ENCODE measurements at regions not wholly inside any gene's neighbourhood (a gene's known extent, or its start where the extent isn't known, plus 50 kb on each side); places are given as distances from the start of the nearest gene placed in this dataset.

DNA sequence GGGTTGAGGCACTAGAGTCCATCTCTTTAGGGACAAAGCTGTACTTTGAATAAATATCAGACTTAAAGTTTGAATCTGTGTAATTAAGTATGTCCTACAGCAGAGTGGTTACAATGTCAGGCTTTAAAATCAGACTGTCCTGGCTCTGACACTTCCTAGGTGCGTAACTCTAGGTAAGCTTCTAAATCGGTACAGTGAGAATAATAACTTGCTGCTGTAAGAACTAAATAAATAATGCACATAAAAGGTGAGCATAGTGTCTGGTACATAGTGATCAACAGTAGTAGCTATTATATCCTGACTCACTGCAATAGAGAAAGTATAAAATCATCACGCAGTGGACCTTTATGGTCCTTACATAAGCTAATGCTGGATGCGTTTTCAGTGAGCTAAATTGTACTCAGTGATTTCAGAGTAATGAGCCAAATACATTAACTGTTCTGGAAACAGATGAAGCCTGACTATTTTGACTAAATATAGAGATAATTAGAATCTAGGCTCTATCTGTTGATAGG is 72.2 kb upstream of the PDK4 start:
- DNase-seq (ENCODE audit: low read depth in 2 of 2), result no peak

DNA sequence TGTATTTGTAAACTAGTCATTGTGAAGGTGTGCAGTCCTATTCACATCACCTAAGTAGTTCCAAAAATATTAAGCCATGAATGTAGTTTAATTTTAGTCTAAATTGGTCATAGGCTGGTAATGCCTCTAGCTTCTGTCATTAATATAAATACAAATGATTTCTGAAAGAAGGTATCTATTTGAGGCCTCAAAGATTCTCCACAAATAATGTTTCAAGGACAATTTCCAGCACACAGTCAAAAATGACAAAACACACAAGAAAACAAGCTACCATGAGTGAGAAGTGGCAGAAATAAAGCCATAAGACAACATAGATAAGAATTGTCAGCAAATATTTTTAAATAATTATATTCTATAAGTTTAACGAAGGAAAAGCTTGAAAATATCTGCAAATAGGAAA is 66.7 kb upstream of the PDK4 start:
- no peak for DNase-seq (ENCODE audit: low read depth in 2 of 2)

- no peak for DNase-seq (ENCODE audit: low read depth in 2 of 2)
These were observed 63.7 kb upstream of the PDK4 start for GRCh38 chr7:95660023-95660434.

DNA sequence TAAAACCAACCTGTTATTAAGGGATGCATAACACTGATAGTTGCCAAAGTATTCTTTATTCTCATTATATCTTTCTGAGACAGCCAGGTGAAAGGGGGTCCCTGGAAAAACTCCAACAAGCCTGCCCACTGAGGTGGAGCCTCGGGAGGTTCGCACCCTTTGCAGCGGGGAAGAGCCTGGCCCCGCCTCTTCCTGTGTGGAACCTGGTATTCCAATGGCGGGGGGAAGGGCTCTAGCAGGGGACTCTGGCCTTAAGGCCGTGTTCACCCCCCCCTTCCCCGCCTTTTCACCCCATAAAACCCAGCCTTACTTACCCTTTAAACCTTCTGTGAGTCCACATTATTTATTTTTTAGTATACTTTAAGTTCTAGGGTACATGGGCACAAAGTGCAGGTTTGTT is 62.4 kb upstream of the PDK4 start:
- DNase-seq (ENCODE audit: low read depth in 2 of 2), result no peak

- DNase-seq (ENCODE audit: low read depth in 2 of 2), result no peak
These were observed 53.2 kb upstream of the PDK4 start for GRCh38 chr7:95649546-95649945.

DNA sequence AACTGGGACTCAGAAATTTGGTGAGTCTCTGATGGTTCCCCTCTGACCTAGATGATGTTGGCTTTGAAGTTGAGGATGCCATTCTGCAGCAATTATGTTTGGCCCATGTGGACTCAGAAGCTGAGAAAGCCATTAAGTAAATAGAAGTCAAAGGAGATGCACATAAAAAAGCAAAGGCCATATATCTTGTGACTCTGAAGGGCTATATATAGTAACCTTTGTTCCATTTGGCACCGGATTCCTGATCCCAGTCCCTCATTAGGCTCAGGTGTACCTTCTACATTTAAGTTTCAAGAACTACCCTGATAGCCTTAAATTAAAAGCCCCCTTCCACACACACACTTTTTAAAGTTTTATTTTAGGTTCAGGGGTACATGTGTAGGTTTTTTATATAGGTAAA is 50.0 kb upstream of the PDK4 start:
- no peak for DNase-seq (ENCODE audit: low read depth in 2 of 2)
